Vagina (tissue), 2 donors: ENCODE measurements at regions not wholly inside any gene's neighbourhood (a gene's known extent, or its start where the extent isn't known, plus 50 kb on each side); places are given as distances from the start of the nearest gene placed in this dataset.

Experiments used
- POLR2A ChIP-seq, 2 donors: fragments of 450-650 bp; IDR thresholded peaks; one replicate each; pipeline ENCODE4 v1.6.1; 2017; ENCODE audit warnings: antibody characterized with exemption in 2 of 2, mild to moderate bottlenecking in 2 of 2, moderate library complexity in 2 of 2
- TF ChIP-seq, protein P1 (sequence below), 3 experiments: fragments of 450-650 bp in 2 of 3; fragments of 200-600 bp in 1 of 3; sonication (generic) in 1 of 3; IDR thresholded peaks; one replicate each; pipeline ENCODE4 v1.5.1; 2017 to 2019; ENCODE audit warnings: antibody characterized with exemption in 3 of 3, mild to moderate bottlenecking in 2 of 3, moderate library complexity in 2 of 3

DNA sequence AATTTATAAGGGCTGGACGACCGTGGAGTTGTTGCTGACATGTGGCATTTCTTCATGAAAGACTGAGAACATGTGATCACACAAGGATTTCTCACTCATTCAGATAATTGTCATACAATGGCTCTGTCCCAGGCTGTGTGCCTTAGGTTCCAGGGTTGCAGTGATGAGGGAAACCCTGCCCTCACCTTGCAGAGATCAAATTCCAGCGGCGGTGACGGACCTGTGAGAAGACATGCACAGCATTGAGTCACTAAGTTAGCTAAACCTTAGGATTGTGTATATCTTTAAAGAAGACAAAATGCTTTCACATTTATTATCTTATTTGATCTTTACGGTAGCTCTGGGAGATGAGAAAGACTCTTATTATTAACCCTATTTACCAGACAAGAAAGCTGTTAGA lies 1029.1 kb downstream of the BCL11B start:
- TF ChIP-seq, protein P1, sequence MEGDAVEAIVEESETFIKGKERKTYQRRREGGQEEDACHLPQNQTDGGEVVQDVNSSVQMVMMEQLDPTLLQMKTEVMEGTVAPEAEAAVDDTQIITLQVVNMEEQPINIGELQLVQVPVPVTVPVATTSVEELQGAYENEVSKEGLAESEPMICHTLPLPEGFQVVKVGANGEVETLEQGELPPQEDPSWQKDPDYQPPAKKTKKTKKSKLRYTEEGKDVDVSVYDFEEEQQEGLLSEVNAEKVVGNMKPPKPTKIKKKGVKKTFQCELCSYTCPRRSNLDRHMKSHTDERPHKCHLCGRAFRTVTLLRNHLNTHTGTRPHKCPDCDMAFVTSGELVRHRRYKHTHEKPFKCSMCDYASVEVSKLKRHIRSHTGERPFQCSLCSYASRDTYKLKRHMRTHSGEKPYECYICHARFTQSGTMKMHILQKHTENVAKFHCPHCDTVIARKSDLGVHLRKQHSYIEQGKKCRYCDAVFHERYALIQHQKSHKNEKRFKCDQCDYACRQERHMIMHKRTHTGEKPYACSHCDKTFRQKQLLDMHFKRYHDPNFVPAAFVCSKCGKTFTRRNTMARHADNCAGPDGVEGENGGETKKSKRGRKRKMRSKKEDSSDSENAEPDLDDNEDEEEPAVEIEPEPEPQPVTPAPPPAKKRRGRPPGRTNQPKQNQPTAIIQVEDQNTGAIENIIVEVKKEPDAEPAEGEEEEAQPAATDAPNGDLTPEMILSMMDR (IDR thresholded peaks at IDR 0.05) = no peak
- no peak for TF ChIP-seq POLR2A (IDR thresholded peaks at IDR 0.05)
